GM21786 (cell line): ENCODE measurements at regions not wholly inside any gene's neighbourhood (a gene's known extent, or its start where the extent isn't known, plus 50 kb on each side); places are given as distances from the start of the nearest gene placed in this dataset.

Experiments
- ATAC-seq: cut with Tn5 transposase; IDR thresholded peaks from one replicate; pipeline ENCODE4 v1.9.1; 2021; ENCODE audit not compliant: unreplicated experiment

- no peak for ATAC-seq
Observed at GRCh38 chr11:71201936-71202597, 50.3 kb downstream of the SHANK2 start.

- ATAC-seq: no peak
Observed at GRCh38 chr11:71201231-71201630, 51.1 kb downstream of the SHANK2 start.

- no peak for ATAC-seq
Observed at GRCh38 chr11:71200761-71201160, 51.6 kb downstream of the SHANK2 start.

GRCh38 chr11:71200172-71200716, 52.1 kb downstream of the SHANK2 start:
- no peak for ATAC-seq

- ATAC-seq: no peak
Observed at GRCh38 chr11:71199226-71199820, 53.1 kb downstream of the SHANK2 start.

- ATAC-seq: no peak
Observed at GRCh38 chr11:71198823-71199165, 53.6 kb downstream of the SHANK2 start.

GRCh38 chr11:71198141-71198822, 54.1 kb downstream of the SHANK2 start:
- ATAC-seq: no peak

- no peak for ATAC-seq
Observed at GRCh38 chr11:71197096-71197495, 55.3 kb downstream of the SHANK2 start.

- ATAC-seq: no peak
Observed at GRCh38 chr11:71194710-71195109, 57.7 kb downstream of the SHANK2 start.

GRCh38 chr11:71193431-71193830, 58.9 kb downstream of the SHANK2 start:
- no peak for ATAC-seq

- ATAC-seq: no peak
Observed at GRCh38 chr11:71192629-71193028, 59.7 kb downstream of the SHANK2 start.

- no peak for ATAC-seq
Observed at GRCh38 chr11:71191201-71191600, 61.2 kb downstream of the SHANK2 start.

- ATAC-seq: no peak
Observed at GRCh38 chr11:71190551-71190950, 61.8 kb downstream of the SHANK2 start.

- ATAC-seq: no peak
Observed at GRCh38 chr11:71189768-71190315, 62.5 kb downstream of the SHANK2 start.

GRCh38 chr11:71188886-71189767, 63.2 kb downstream of the SHANK2 start:
- ATAC-seq: no peak

GRCh38 chr11:71188073-71188472, 64.3 kb downstream of the SHANK2 start:
- no peak for ATAC-seq

- no peak for ATAC-seq
Observed at GRCh38 chr11:71186806-71187205, 65.6 kb downstream of the SHANK2 start.

GRCh38 chr11:71185411-71185810, 67.0 kb downstream of the SHANK2 start:
- ATAC-seq: no peak

GRCh38 chr11:71184421-71185210, 67.8 kb downstream of the SHANK2 start:
- no peak for ATAC-seq

- no peak for ATAC-seq
Observed at GRCh38 chr11:71183878-71184277, 68.5 kb downstream of the SHANK2 start.
